Activated T-cell treated with anti-CD3 and anti-CD28 coated beads, Interleukin-2, amount 50 U/mL, for 72 hours (primary cell): ENCODE measurements at regions not wholly inside any gene's neighbourhood (a gene's known extent, or its start where the extent isn't known, plus 50 kb on each side); places are given as distances from the start of the nearest gene placed in this dataset.
"Not testable (repeated sequence)": the region's sequence is repeated elsewhere in the genome, so short reads cannot be mapped to it uniquely, and the experiment has no call there.

Source experiments
- ATAC-seq, 2 donors: fragments of 150-1000 bp; cut with Tn5 transposase; replicated peaks in 1 of 2; 2 replicates each; pipeline ENCODE4 v1.10.0; 2021; ENCODE audit warnings: moderate library complexity in 2 of 2, mild to moderate bottlenecking in 1 of 2
- DNase-seq, 2 donors: peaks; one replicate each; pipeline ENCODE4 v3.0.0; 2021 to 2022; ENCODE audit warnings: mixed read lengths in 1 of 2
- H3K27ac Mint-ChIP-seq: one replicate; pipeline ENCODE4 v1.8.0; 2022; ENCODE audit warnings: mild to moderate bottlenecking, moderate library complexity, mixed read lengths
- H3K27me3 Mint-ChIP-seq: one replicate; pipeline ENCODE4 v1.8.0; 2022; ENCODE audit warnings: low read depth, mixed read lengths
- H3K36me3 Mint-ChIP-seq, 2 donors: one replicate each; pipeline ENCODE4 v1.8.0; 2022; ENCODE audit warnings: mixed read lengths in 2 of 2, mild to moderate bottlenecking in 1 of 2; ENCODE audit not compliant: insufficient read depth in 2 of 2
- H3K4me1 Mint-ChIP-seq: one replicate; pipeline ENCODE4 v1.8.0; 2022; ENCODE audit warnings: low read depth, mixed read lengths
- H3K4me3 Mint-ChIP-seq, 2 donors: one replicate each; pipeline ENCODE4 v1.8.0; 2022; ENCODE audit warnings: mild to moderate bottlenecking in 2 of 2, mixed read lengths in 2 of 2, moderate library complexity in 2 of 2
- H3K9me3 Mint-ChIP-seq, 2 donors: one replicate each; pipeline ENCODE4 v1.8.0; 2022; ENCODE audit warnings: mixed read lengths in 2 of 2

DNA sequence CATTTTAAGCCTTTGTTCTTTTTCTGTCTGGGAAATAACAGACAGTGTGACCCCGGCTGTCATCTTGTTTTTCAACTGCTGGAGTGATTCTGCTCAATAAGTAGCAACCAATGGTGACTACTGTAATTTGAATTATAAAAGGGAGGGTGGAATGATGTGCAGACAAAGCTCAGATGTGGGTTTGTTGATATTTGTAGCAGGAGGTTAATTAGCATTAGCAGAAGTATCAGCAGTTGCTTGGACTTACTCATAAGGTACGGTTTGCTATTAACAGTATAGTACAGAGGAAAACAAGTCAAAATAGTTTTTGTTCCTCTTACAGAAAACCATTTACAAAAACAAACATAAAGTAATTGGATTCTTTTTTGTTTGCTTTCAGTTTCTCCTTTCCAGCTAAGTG lies 140.4 kb downstream of the TUSC1 start:
- ATAC-seq: no peak
- Mint-ChIP-seq H3K9me3 (peaks cover 2 to 4% of the 10 kb centered on the region in 2 donors), H3K27ac (no peak overlapping the region), H3K27me3 (no peaks in the 10 kb centered on the region), H3K36me3 (no peaks in the 10 kb centered on the region), H3K4me3 (no peak overlapping the region), H3K4me1 (no peaks in the 10 kb centered on the region)
- DNase-seq: no peak

DNA sequence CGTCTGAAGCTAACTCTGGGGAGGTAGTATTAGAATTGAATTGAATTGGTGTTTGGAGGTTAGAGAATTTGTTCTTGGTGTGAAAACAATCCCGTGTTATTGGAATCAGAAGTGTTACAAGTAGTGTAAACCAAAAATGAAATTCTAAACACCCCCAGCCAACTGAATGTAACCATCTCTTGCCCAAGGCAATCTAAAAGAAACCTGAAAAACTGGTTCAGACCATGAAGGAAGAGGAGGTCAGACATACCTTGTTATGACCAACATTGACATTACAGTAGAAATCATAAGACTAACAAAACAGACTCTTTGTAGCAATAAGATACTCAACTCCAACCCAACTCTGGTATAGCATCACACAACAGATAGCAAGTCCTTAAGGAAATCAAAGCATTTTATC lies 159.0 kb downstream of the TUSC1 start:
- Mint-ChIP-seq H3K36me3 (peaks cover 0 to 1% of the 10 kb centered on the region in 2 donors), H3K9me3 (peaks cover 3 to 8% of the 10 kb centered on the region in 2 donors), H3K27me3 (no peaks in the 10 kb centered on the region), H3K27ac (no peak overlapping the region), H3K4me3 (no peak overlapping the region), H3K4me1 (no peaks in the 10 kb centered on the region)
- DNase-seq (no peak), ATAC-seq (no peak)

DNA sequence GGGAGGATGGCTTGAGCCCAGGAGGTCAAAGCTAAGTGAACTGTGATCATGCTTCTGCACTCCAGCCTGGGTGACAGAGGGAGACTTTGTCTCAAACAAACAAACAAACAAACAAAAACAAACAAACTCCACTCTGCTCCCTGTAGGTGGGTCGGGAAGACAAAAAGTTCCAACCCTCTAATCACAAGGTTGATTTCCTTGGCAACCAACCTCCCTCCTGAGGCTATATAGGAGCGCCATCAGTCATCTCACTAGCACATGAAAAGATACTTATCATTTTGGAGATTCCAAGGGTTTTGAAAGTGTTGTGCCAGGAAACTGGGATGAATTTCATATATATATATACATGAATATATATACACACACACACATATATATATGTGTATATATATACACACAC lies 160.5 kb downstream of the TUSC1 start:
- Mint-ChIP-seq H3K27me3 (no peaks in the 10 kb centered on the region), H3K36me3 (peaks cover 0 to 1% of the 10 kb centered on the region in 2 donors), H3K4me1 (no peaks in the 10 kb centered on the region), H3K4me3 (no peak overlapping the region), H3K9me3 (peaks cover 8 to 13% of the 10 kb centered on the region in 2 donors), H3K27ac (no peak overlapping the region)
- DNase-seq (no peak), ATAC-seq (no peak)

DNA sequence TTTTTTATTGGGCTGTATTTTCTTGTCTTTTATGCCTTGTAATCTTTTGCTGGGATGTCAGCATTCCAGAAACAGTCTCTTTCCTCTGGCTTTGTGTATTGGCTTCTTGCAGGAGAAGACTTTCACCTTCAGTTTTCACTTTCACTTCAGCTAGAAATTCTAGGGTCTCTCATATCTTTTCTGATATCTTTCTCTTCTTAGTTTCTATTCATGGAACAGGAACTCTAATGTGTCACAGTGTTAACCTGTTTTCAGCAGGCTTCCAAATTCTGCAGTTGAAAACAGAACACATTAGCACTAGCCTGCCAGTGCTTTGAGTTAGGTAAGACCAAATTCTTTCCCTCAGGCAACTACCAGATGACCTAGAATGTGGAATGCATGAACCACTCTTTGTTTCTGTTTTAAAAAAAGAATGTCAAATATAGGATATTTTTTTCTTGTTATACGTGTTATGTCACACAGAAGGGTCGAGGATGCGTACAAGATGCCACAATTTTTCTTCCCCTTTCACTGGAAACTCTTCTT lies 164.7 kb downstream of the TUSC1 start:
- H3K36me3 Mint-ChIP-seq: peaks cover 0 to 1% of the 10 kb centered on the region in 2 donors
- no peaks in the 10 kb centered on the region for H3K4me1 Mint-ChIP-seq
- no peak for DNase-seq
- no peak for ATAC-seq
- no peaks in the 10 kb centered on the region for H3K27me3 Mint-ChIP-seq
- H3K4me3 Mint-ChIP-seq: no peak overlapping the region
- peaks cover 11 to 14% of the 10 kb centered on the region in 2 donors for H3K9me3 Mint-ChIP-seq
- no peak overlapping the region for H3K27ac Mint-ChIP-seq

DNA sequence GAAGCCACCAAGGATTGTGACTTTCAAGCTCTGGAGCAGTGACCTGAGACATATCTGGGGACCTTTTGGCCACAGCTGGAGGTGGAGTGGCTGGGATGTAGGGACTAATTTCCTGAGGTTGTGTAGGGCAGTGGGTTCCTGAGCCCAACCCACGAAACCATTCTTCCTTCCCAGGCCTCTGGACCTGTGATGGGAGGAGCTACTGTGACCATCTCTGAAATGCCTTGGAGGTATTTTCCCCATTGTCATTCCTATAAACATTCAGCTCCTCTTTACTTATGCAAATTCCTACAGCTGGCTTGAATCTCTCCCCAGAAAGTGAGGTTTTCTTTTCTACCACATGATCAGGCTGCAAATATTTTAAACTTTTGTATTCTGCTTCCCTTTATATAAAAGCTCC lies 172.6 kb downstream of the TUSC1 start:
- no peak for DNase-seq
- no peaks in the 10 kb centered on the region for H3K27me3 Mint-ChIP-seq
- H3K36me3 Mint-ChIP-seq: peaks cover 5% of the 10 kb centered on the region in 2 donors
- H3K27ac Mint-ChIP-seq: no peak overlapping the region
- H3K4me3 Mint-ChIP-seq: no peak overlapping the region
- ATAC-seq: no peak
- H3K4me1 Mint-ChIP-seq: no peaks in the 10 kb centered on the region
- H3K9me3 Mint-ChIP-seq: peaks cover 13 to 16% of the 10 kb centered on the region in 2 donors

DNA sequence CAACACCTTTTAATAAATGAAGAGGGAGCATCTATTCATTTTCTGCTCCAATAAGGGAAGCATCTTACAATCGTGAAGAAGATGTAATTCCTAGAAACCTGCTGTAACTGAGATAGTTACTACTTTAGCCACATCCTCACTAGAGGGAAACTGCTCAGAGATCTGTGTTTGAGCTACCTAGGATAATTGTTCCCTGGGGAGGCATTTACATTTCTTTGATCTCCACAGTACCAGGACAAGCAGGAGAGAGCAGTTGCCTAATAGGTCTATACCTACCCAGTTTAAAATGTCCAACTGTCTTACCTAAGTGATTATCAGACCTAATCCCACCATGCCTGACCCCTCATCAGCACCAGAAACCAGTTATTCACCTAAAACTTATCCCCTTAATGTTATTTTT lies 196.9 kb downstream of the TUSC1 start:
- no peaks in the 10 kb centered on the region for H3K27me3 Mint-ChIP-seq
- peaks cover 12% of the 10 kb centered on the region in 2 donors for H3K9me3 Mint-ChIP-seq
- H3K4me3 Mint-ChIP-seq: no peak overlapping the region
- no peaks in the 10 kb centered on the region for H3K4me1 Mint-ChIP-seq
- H3K27ac Mint-ChIP-seq: no peak overlapping the region
- no peak for DNase-seq
- ATAC-seq: no peak
- peaks cover 4% of the 10 kb centered on the region in 2 donors for H3K36me3 Mint-ChIP-seq

DNA sequence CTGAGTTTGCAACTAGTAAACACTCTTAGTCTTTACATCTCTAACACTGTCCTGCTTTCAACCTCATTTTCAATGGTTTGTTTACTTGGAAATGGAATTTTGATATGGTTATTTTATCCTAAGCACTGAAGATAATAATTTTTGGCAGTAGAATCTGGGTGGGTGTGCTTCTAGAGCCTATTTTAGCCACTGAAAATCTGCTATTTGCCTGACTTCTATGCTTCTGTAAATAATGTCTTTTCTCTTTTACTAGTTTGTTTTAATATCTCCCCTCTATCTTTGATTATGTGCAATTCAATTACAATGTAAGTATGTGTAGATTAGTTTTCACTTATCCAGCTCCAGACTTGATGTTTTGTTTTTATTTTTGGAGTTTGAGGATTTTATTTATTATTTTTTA lies 197.5 kb downstream of the TUSC1 start:
- no peak for DNase-seq
- H3K27ac Mint-ChIP-seq: no peak overlapping the region
- peaks cover 9 to 12% of the 10 kb centered on the region in 2 donors for H3K9me3 Mint-ChIP-seq

DNA sequence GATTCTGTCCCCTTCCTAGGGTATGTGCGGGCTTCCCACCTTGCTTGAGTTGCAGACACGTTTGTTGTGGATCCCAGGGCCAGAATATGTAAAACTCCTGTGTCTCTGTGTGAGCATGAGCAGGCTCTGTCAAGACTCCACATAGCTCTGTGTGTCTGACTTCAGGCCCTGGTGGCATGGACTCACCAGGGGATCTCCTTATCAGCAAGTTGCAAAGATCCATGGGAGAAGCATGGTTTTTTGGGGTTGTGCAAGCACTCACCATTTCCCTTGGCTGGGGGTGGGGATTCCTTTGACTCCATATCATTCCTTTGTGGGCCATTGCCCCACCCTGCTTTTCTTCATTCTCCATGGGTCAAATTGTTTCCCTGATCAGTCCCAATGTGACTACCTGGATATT lies 205.6 kb downstream of the TUSC1 start:
- no peaks in the 10 kb centered on the region for H3K4me1 Mint-ChIP-seq
- no peak overlapping the region for H3K27ac Mint-ChIP-seq
- peaks cover 24 to 25% of the 10 kb centered on the region in 2 donors for H3K9me3 Mint-ChIP-seq
- H3K27me3 Mint-ChIP-seq: no peaks in the 10 kb centered on the region
- DNase-seq: no peak
- peaks cover 2 to 9% of the 10 kb centered on the region in 2 donors for H3K36me3 Mint-ChIP-seq
- ATAC-seq: no peak
- H3K4me3 Mint-ChIP-seq: no peak overlapping the region

More for the DNA sequence above, 197.5 kb downstream of the TUSC1 start:
- no peak for ATAC-seq
- Mint-ChIP-seq H3K36me3 (peaks cover 0 to 4% of the 10 kb centered on the region in 2 donors), H3K4me3 (no peak overlapping the region), H3K4me1 (no peaks in the 10 kb centered on the region), H3K27me3 (no peaks in the 10 kb centered on the region)

DNA sequence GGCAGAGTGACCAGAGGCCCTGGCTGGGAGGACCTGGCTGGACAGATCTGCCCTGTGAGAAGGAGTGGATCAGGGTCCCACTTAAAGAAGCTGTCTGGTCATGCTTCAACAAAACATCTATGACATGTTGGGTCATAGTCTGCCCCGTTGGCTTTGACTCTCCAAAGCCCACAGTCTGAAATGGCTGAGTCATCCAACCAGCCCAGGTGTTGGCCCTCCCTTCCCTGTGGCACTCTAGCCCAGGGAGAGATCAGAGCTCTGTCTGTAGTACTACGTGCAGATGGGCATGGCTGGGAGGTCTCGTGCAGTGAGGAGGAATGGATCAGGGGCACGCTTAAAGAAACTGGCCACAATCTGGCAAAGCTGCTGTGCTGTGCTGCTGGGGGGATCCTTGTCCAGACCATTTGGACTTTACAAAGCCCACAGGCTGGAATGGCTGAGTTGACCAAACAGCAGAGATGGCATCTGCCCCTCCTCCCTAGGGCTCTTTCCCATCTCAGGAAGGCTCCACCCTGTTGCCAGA lies 206.1 kb downstream of the TUSC1 start:
- DNase-seq: no peak
- Mint-ChIP-seq H3K9me3 (peaks cover 24 to 25% of the 10 kb centered on the region in 2 donors), H3K36me3 (peaks cover 2 to 9% of the 10 kb centered on the region in 2 donors), H3K4me1 (no peaks in the 10 kb centered on the region), H3K4me3 (no peak overlapping the region), H3K27me3 (no peaks in the 10 kb centered on the region), H3K27ac (no peak overlapping the region)
- ATAC-seq: no peak

DNA sequence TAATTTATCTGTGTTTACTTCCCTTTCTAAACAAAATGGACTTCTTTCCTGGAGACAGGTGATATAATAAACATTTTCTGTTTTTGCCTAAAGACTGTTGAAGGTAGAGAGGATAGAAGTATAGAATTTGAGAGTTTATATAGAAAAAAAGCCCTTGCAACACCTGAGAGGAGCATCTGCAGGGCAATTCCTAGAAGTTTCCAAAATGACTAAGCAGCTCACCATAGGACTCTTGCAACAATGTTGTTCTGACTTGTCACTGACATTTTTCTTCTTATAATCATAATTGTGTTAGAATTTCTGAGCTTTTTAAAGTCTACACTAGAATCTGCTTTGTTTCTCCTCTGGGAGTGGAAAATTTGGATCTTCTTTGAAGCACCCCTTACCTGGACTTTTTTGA lies 216.8 kb downstream of the TUSC1 start:
- ATAC-seq (no peak), DNase-seq (no peak)
- Mint-ChIP-seq H3K4me3 (no peak overlapping the region), H3K36me3 (peaks cover 2 to 3% of the 10 kb centered on the region in 2 donors), H3K9me3 (peaks cover 15 to 23% of the 10 kb centered on the region in 2 donors), H3K4me1 (no peaks in the 10 kb centered on the region), H3K27ac (no peak overlapping the region), H3K27me3 (no peaks in the 10 kb centered on the region)

DNA sequence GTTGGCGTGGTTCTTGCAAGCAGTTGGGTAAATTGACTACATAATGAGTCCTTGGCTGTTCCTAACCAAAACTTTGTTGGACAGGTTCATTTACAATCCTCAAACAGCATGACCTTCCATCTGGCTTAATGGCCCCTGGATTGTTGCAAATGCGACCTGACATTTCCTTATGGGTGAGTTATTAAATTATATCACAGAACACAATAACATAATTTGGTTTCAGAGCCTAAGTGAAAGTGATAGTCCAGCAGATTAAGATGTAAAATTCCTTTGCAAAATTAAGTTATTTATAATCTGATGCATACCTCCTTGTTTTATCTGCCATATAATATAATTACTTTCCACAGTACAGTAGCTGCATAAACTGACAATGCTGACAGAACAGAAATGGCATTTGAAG lies 224.4 kb downstream of the TUSC1 start:
- Mint-ChIP-seq H3K4me1 (no peaks in the 10 kb centered on the region), H3K27me3 (no peaks in the 10 kb centered on the region), H3K4me3 (no peak overlapping the region), H3K27ac (no peak overlapping the region), H3K9me3 (peaks cover 10 to 13% of the 10 kb centered on the region in 2 donors), H3K36me3 (peaks cover 0 to 2% of the 10 kb centered on the region in 2 donors)
- ATAC-seq: no peak
- no peak for DNase-seq

DNA sequence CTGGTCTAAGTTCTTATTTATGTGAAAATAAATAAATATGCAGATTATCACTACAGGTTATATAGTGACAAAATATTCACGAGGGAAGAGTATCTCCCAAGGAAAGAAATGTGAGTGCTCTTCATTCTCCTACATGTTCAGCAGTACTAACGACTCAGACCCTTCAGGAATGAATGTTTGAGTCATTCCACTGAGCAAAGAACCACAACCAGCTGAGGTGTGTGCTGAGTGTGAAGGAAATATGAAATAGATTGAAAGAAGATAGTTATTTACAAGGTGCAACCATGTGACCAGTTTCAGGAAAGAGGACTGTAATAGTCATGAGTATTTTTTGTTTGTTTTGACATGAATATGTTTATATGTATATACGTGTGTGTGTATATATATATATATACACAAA lies 228.7 kb downstream of the TUSC1 start:
- Mint-ChIP-seq H3K27ac (no peak overlapping the region), H3K4me3 (no peak overlapping the region), H3K27me3 (no peaks in the 10 kb centered on the region), H3K4me1 (no peaks in the 10 kb centered on the region), H3K36me3 (peaks cover 0 to 2% of the 10 kb centered on the region in 2 donors), H3K9me3 (peaks cover 0 to 3% of the 10 kb centered on the region in 2 donors)
- ATAC-seq (no peak), DNase-seq (no peak)

DNA sequence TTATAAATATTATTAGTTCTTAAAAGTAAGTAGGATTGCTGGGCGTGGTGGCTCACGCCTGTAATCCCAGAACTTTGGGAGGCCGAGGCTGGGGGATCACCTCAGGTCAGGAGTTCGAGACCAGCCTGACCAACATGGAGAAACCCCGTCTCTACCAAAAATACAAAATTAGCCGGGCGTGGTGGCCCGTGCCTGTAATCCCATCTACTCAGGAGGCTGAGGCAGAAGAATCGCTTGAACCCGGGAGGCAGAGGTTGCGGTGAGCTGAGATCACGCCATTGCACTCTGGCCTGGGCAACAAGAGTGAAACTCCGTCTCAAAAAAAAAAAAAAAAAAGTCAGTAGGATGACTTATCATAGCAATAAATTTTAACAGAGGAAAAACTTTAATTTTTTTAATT lies 232.5 kb downstream of the TUSC1 start:
- H3K36me3 Mint-ChIP-seq, H3K4me1 Mint-ChIP-seq, H3K27me3 Mint-ChIP-seq, H3K9me3 Mint-ChIP-seq, DNase-seq, ATAC-seq, H3K4me3 Mint-ChIP-seq, H3K27ac Mint-ChIP-seq: not testable (repeated sequence)

DNA sequence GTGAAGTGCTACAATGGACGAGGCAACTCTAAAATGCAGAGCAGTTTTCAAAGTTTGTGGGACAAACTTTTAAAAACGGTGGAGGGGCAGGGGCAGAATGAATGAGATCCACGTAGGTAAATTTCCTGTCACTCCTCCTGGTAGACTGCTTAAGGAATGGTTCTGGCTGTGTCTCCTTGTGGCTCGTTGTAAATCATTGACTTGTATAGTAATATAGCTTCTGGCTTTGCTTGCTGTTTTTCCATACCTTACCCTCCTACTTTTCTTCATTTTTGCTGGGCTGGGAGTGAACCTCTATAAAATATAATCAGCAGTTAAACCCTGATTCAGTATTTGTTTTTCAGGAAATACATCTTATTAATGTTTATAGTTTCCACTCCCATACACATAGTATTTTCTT lies 235.7 kb downstream of the TUSC1 start:
- no peak for DNase-seq
- no peak overlapping the region for H3K4me3 Mint-ChIP-seq
- no peaks in the 10 kb centered on the region for H3K4me1 Mint-ChIP-seq
- H3K27me3 Mint-ChIP-seq: no peaks in the 10 kb centered on the region
- no peak for ATAC-seq
- H3K9me3 Mint-ChIP-seq: peaks cover 5% of the 10 kb centered on the region in 2 donors
- no peak overlapping the region for H3K27ac Mint-ChIP-seq
- H3K36me3 Mint-ChIP-seq: peaks cover 0 to 2% of the 10 kb centered on the region in 2 donors
